C4-2B (cell line): ENCODE measurements at regions not wholly inside any gene's neighbourhood (a gene's known extent, or its start where the extent isn't known, plus 50 kb on each side); places are given as distances from the start of the nearest gene placed in this dataset.

ENCODE experiments used
- H3K27ac ChIP-seq: fragments of 450-650 bp; 2 replicates; pipeline ENCODE4 v1.5.1; 2017
- ZFX ChIP-seq: fragments of 450-650 bp; IDR thresholded peaks from 2 replicates; pipeline ENCODE4 v1.6.1; 2017
- TF ChIP-seq, protein P1 (sequence below): fragments of 450-650 bp; conservative IDR thresholded peaks from 2 replicates; pipeline ENCODE4 v1.5.1; 2017; ENCODE audit warnings: mild to moderate bottlenecking

GRCh38 chr4:22235698-22236097 is 280.2 kb downstream of the ADGRA3 start:
- TF ChIP-seq, protein P1, sequence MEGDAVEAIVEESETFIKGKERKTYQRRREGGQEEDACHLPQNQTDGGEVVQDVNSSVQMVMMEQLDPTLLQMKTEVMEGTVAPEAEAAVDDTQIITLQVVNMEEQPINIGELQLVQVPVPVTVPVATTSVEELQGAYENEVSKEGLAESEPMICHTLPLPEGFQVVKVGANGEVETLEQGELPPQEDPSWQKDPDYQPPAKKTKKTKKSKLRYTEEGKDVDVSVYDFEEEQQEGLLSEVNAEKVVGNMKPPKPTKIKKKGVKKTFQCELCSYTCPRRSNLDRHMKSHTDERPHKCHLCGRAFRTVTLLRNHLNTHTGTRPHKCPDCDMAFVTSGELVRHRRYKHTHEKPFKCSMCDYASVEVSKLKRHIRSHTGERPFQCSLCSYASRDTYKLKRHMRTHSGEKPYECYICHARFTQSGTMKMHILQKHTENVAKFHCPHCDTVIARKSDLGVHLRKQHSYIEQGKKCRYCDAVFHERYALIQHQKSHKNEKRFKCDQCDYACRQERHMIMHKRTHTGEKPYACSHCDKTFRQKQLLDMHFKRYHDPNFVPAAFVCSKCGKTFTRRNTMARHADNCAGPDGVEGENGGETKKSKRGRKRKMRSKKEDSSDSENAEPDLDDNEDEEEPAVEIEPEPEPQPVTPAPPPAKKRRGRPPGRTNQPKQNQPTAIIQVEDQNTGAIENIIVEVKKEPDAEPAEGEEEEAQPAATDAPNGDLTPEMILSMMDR = no peak
- no peak for TF ChIP-seq ZFX
- no peak overlapping the region for H3K27ac ChIP-seq

DNA sequence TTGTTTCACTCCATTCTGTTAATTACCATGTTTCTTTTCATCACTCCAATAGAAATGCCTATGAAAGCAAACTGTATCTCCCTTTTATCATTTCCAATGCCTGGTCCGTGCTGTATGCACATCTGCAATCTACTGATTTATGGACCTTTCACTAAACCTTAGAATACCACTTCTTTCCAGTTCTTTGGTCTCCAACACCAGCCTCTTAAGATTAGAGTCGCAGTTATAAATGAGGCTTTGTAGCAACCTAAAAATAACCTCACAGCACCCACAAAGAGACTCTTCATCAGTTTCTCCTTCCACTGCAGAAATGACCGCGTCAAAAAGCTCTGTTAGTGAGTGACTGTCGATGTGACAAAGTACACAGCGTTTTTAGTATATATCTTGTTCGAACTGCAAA is 282.6 kb downstream of the ADGRA3 start:
- no peak overlapping the region for H3K27ac ChIP-seq
- TF ChIP-seq, protein P1 = no peak
- no peak for TF ChIP-seq ZFX

GRCh38 chr4:22220965-22221364 is 272.4 kb upstream of the KCNIP4 start:
- TF ChIP-seq ZFX = no peak
- TF ChIP-seq, protein P1 = no peak
- H3K27ac ChIP-seq = no peak overlapping the region

GRCh38 chr4:22217480-22217879 is 268.9 kb upstream of the KCNIP4 start:
- TF ChIP-seq, protein P1 = no peak
- TF ChIP-seq ZFX = no peak
- no peak overlapping the region for H3K27ac ChIP-seq

GRCh38 chr4:22216278-22216677 is 267.7 kb upstream of the KCNIP4 start:
- H3K27ac ChIP-seq = no peak overlapping the region
- TF ChIP-seq ZFX = no peak
- TF ChIP-seq, protein P1 = no peak

GRCh38 chr4:22215084-22215483 is 266.5 kb upstream of the KCNIP4 start:
- TF ChIP-seq, protein P1 = no peak
- no peak for TF ChIP-seq ZFX
- H3K27ac ChIP-seq = no peak overlapping the region

GRCh38 chr4:22203711-22204011 is 255.1 kb upstream of the KCNIP4 start:
- H3K27ac ChIP-seq = no peak overlapping the region
- TF ChIP-seq ZFX = no peak
- TF ChIP-seq, protein P1 = no peak
